ENCODE measurements at regions not wholly inside any gene's neighbourhood (a gene's known extent, or its start where the extent isn't known, plus 50 kb on each side); places are given as distances from the start of the nearest gene placed in this dataset.
A peak's percentile ranks its signal among the peaks of the same experiment; 100 is the strongest.
"Not testable (repeated sequence)": the region's sequence is repeated elsewhere in the genome, so short reads cannot be mapped to it uniquely, and the experiment has no call there.

DNA sequence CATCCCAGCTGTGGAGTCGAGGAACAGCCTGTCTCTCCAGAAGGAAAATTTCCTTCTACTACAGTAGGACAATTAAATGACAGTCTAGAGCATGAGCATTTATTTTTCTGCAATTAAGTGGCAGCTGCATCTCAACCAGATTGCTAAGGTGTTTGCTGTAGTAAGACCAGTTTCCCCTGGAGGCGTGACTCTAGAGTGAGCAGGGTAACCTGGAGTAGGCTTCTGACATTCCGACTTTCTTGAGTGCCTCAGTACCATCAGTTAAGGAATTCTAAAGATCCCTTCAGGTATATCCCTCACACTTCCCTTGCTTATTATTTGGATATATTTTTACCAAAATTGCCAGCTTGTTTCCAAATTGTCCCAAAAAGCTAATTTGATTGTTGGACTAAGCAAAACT, 59.2 kb upstream of the IRX2 start:
- DNase-seq (ENCODE audit: low read depth, low spot score), result peak; percentile 27

DNA sequence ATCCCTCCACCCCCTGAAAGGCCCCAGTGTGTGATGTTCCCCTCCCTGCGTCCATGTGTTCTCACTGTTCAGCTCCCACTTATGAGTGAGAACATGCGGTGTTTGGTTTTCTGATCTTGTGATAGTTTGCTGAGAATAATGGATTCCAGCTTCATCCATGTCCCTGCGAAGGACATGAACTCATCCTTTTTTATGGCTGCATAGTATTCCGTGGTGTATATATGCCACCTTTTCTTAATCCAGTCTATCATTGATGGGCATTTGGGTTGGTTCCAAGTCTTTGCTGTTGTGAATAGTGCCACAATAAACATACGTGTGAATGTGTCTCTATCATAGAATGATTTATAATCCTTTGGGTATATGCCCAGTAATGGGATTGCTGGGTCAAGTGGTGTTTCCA, 55.8 kb upstream of the IRX2 start:
- DNase-seq (ENCODE audit: low read depth, low spot score), result not testable (repeated sequence)

DNA sequence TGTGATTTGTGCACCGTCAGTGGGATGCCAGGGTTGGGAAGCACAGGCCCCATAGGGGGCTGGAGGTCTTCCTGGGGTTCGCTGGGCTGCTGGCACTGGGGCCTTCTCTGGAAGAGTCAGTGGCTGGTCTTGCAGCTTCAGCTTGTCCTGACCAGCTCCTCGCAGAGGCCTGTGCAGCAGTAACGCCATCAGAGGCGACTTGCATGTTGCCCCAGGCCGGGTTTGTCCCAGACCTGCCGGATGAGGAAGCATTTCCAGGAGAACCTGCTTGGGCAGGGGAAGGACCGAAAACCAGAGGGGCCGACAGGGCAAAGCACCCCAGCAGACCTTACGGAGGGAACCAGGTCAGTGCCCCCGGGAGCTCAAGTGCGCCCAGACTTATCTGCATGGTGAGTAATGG, 54.7 kb upstream of the IRX2 start:
- DNase-seq (ENCODE audit: low read depth, low spot score), result peak; percentile 84

DNA sequence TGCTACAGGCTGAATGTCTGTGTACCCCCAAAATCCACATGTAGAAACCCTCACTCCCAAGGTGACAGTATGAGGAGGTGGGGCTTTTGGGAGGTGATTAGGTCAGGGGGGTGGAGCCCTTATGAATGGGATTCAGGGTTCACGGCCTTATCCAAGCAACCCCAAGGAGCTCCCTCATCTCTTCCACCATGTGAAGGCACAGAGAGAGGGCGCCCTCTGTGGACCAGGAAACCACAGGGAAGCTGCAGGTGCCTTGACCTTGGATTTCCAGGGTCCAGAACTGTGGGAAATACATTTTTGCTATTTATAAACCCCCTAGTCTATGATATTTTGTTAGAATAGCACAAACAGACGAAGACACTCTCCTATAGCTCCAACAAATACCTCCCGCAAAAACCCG, 53.6 kb upstream of the IRX2 start:
- no peak for DNase-seq (ENCODE audit: low read depth, low spot score)

DNA sequence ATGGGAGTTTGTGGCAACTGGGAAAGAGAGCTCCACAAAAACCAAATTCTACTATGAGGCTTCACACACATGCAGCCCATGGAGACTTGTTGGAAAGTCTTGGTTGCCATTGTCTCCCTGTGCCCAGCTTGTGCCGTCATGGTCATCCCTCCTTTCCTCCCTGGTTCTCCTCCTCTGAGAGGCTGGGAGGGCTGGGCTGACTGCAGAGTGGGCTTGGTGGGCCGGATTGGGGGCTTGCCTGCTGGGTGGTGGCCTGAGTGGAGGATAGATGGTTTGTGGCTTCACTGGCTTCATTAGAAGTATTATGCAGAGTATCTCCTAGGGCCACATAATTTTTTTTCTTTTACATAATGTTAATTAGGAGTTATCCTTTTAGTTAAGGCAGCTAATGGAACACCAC, 52.3 kb upstream of the IRX2 start:
- no peak for DNase-seq (ENCODE audit: low read depth, low spot score)

GRCh38 chr5:2802693-2803365, 51.4 kb upstream of the IRX2 start:
- no peak for DNase-seq (ENCODE audit: low read depth, low spot score)

DNA sequence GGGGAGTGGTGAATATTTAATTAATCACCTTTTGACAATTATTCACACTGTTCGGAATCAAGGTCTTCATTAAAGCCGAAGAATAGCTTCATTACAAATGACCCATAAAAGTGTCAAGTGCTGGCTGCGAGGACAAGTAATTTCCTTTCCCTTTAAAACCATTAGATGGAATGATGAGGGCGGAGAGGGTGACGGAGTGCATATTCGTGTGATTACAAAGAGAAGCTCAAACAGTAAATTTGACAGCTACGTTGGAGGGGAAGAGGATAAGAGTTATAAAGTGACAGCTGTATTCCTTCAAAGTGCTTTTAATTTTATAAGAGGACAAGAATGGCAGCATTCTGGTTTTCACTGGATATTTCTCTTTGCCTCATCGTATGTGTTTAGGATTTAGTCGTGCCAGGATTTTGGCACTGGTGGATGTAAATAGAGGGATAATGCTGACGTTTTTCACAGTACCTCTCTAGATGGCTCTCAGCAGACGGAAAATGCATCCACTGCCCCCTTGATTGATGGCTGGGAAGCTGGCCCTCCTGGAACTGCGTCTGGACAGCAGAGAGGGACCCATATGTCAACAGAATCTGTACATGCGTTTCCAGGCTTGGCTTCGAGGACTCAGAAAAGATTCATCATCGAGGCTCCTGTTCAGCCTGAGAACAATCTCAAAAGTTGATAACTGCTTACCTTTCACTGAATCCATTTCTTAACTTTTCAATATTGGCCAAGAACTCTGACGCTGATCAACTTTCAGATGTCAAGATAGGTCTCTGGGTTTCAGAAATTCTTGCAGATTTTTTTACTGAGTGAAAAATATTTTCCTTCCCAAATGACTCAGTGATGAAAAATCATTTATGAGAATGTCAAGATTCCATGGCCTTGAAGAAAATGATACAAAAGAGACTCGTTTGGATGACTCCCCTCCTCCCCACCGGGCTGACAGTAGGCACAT, 50.4 kb upstream of the IRX2 start:
- no peak for DNase-seq (ENCODE audit: low read depth, low spot score)

All from ELF-1 (cell line).